GM19397 (cell line): ENCODE measurements at regions not wholly inside any gene's neighbourhood (a gene's known extent, or its start where the extent isn't known, plus 50 kb on each side); places are given as distances from the start of the nearest gene placed in this dataset.
"Not testable (repeated sequence)": the region's sequence is repeated elsewhere in the genome, so short reads cannot be mapped to it uniquely, and the experiment has no call there.

Experiments
- ATAC-seq: cut with Tn5 transposase; IDR thresholded peaks from one replicate; pipeline ENCODE4 v1.9.1; 2021; ENCODE audit warnings: mild to moderate bottlenecking, moderate library complexity; ENCODE audit not compliant: unreplicated experiment

DNA sequence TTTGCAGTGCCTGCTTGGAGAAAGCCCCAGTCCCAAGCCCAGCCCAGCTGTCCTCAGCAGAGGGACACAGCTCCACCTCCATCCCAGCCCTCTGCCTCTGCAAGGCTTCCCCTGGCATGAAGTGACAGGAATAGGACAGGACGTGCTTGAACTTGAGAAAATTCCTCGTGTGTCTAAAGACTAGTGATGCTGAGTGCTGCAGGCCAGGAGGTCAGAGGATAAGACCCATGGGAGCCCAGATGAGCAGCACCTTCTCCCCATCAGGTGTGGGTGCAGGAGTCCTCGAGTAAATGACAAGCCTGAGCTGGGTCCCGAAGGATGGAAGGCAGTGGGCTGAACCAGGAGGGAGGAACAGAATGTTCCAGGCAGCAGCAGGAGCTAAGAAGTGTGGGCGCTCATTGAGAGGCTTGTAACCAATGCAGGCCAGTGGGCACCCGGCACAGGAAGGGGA lies 67.8 kb upstream of the UXS1 start:
- ATAC-seq, result no peak

- not testable (repeated sequence) for ATAC-seq
Measured at GRCh38 chr2:106258859-106259258, 64.8 kb upstream of the UXS1 start.

GRCh38 chr2:106257830-106258229 lies 63.7 kb upstream of the UXS1 start:
- ATAC-seq, result no peak

DNA sequence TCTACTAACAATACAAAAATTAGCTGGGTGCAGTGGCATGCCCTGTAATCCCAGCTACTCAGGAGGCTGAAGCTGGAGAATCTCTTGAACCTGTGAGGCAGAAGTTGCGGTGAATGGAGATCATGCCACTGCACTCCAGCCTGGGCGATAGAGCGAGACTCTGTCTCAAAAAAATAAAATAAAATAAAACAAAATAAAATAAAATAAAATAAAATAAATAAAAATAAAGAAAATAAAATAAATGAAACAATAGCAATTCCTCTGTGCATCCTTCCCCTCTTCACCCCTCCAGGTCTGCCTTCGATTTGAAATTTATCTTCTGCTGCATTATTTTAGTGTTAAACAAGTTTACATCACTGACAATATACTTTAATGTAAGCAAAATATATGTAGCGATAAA lies 63.0 kb upstream of the UXS1 start:
- ATAC-seq, result no peak

DNA sequence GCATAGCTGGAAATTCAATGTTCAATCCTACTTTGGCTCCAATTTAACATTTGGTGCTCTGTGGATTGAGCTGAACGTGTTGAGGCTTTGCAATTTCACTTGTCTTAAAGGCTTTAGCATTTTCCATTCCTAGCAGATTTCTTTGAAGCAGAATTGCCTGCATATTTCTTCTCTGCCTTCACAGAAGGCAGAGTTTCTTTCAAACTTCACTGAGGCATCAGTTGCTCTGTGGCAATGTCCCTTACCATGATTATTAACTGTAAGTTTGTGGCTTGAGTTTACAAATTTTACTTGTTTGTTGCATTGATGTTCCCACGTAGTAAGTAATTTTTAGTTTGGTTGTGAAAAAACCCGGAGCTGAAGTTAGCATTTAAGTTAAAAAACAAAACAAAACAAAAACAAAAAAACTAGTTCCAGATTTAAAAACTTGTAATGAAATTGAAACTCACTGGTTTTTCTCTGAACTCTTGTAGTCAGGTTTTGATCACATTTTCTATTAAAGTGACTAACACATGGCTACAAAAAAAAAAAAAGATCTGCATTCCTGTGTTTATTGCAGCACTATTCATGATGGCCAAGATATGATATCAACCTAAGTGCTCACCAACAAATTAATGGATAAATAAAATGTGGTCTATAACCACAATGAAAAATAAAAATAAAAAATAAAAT lies 55.2 kb upstream of the UXS1 start:
- ATAC-seq, result not testable (repeated sequence)

DNA sequence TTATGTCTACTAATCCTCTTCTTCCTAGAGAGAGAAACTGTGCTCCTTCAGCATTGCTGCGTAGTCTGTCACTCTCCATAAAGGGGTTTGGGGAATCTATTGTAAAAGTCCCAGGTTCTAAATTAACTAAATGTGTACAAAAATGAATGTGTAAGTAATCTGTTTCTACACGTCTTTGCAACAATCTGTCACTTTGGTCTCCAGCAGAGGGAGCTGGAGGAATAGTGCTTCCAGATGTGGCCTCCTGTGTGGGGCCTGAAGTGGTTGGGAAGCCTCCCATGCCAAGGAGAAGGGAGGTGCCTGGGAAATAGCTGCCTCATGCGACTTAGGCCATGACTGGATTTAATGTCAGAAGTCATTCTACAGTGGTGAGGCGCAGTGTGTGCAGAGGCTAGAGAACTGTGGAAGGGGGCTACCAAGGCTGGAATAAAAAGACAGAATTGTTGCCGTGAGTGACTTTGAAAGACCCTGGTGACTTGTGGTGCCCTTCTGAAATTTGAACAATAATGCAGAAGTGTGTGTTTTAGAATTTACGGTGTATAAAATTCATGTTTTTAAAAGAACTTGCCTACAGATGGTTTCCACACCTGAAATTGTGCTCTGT lies 54.5 kb upstream of the UXS1 start:
- ATAC-seq, result not testable (repeated sequence)
